GM12878 (cell line): ENCODE measurements at regions not wholly inside any gene's neighbourhood (a gene's known extent, or its start where the extent isn't known, plus 50 kb on each side); places are given as distances from the start of the nearest gene placed in this dataset.

Experiments
- ATAC-seq: fragments of 200-7000 bp; cut with Tn5 transposase; 3 replicates; pipeline ENCODE4 v1.9.1; 2020; ENCODE audit warnings: mild to moderate bottlenecking, moderate library complexity
- BruUV-seq: library from RNA; stranded (reverse); fragments of 400-500 nt; replicated peaks from 2 replicates; lab custom pipeline; 2021; lab: Mats Ljungman, UMichigan
- CTCF ChIA-PET: fragments of 300-600 bp; sonication (Branson Sonifier 250); formaldehyde crosslinking; extraction: SDS; loops from one replicate; lab custom pipeline; 2021; ENCODE audit warnings: inconsistent platforms; lab: Yijun Ruan, JAX
- POLR2A ChIA-PET: fragments of 350-600 bp; formaldehyde crosslinking; extraction: SDS; loops from one replicate; lab custom pipeline; 2021; ENCODE audit warnings: inconsistent platforms; lab: Charles Lee
- RAD21 ChIA-PET: fragments of 300-600 bp; sonication (Branson Sonifier 250); formaldehyde crosslinking; loops from one replicate; lab custom pipeline; 2023; ENCODE audit warnings: antibody characterized with exemption; ENCODE audit not compliant: unreplicated experiment; lab: Charles Lee
- SMC1A ChIA-PET: fragments of 300-600 bp; sonication (Branson Sonifier 250); formaldehyde crosslinking; loops from one replicate; lab custom pipeline; 2023; ENCODE audit not compliant: unreplicated experiment, uncharacterized antibody; lab: Charles Lee
- DNase-seq: peaks from one replicate; pipeline ENCODE4 v3.0.0-alpha.2; 2011; ENCODE audit warnings: low read depth, low spot score
- FAIRE-seq: peaks from 3 replicates; lab custom pipeline; 2011; peaks lifted over from hg19 to GRCh38; lab: Jason Lieb, UNC
- H2AFZ ChIP-seq: 2 replicates; pipeline ENCODE4 v1.6.0; 2011; ENCODE audit warnings: low read depth, low read length, control low read depth; ENCODE audit not compliant: control insufficient read depth
- H3K27ac ChIP-seq: 2 replicates; pipeline ENCODE4 v1.5.1; 2011; ENCODE audit warnings: control low read depth; ENCODE audit not compliant: control insufficient read depth, insufficient read depth
- H3K27me3 ChIP-seq, 2 experiments: replicated peaks in 1 of 2; 2 replicates each; pipeline versions ENCODE4 v1.6.0 to v1.6.1; 2011; ENCODE audit warnings: low read length in 1 of 2; ENCODE audit not compliant: control insufficient read depth in 2 of 2, insufficient read depth in 2 of 2
- H3K36me3 ChIP-seq, 2 experiments: 2 replicates each; pipeline ENCODE4 v1.5.1; 2011; ENCODE audit warnings: low read length in 1 of 2; ENCODE audit not compliant: control insufficient read depth in 2 of 2, insufficient read depth in 2 of 2
- H3K4me1 ChIP-seq: 2 replicates; pipeline ENCODE4 v1.6.1; 2011; ENCODE audit warnings: mild to moderate bottlenecking, low read length, moderate library complexity, mixed read lengths; ENCODE audit not compliant: control insufficient read depth, insufficient read depth
- H3K4me2 ChIP-seq: 2 replicates; pipeline ENCODE4 v1.6.0; 2011; ENCODE audit warnings: control low read depth; ENCODE audit not compliant: control insufficient read depth, insufficient read depth
- H3K4me3 ChIP-seq: fragments of 200-600 bp; sonication (generic); 2 replicates; pipeline ENCODE4 v1.5.1; 2016
- H3K79me2 ChIP-seq: 2 replicates; pipeline ENCODE4 v1.6.0; 2011; ENCODE audit warnings: low read length; ENCODE audit not compliant: control insufficient read depth, insufficient read depth
- H3K9ac ChIP-seq: 2 replicates; pipeline ENCODE4 v1.8.0; 2011; ENCODE audit warnings: low read length, control low read depth, mixed read lengths; ENCODE audit not compliant: control insufficient read depth, insufficient read depth
- H3K9me3 ChIP-seq: replicated peaks from 3 replicates; pipeline ENCODE4 v1.5.1; 2011; ENCODE audit warnings: mild to moderate bottlenecking, low read length; ENCODE audit not compliant: control insufficient read depth, insufficient read depth
- H4K20me1 ChIP-seq: 2 replicates; pipeline ENCODE4 v1.6.0; 2011; ENCODE audit not compliant: control insufficient read depth, insufficient read depth
- ATF2 ChIP-seq: IDR thresholded peaks from 2 replicates; pipeline ENCODE4 v1.6.1; 2012; ENCODE audit warnings: low read length, inconsistent platforms
- ATF7 ChIP-seq: fragments of 450-650 bp; IDR thresholded peaks from 2 replicates; pipeline ENCODE4 v1.6.1; 2016; ENCODE audit warnings: low read depth, mild to moderate bottlenecking
- BACH1 ChIP-seq: fragments of 450-650 bp; IDR thresholded peaks from 2 replicates; pipeline ENCODE4 v1.6.1; 2017; ENCODE audit warnings: mild to moderate bottlenecking, borderline replicate concordance
- BMI1 ChIP-seq: fragments of 450-650 bp; IDR thresholded peaks from 2 replicates; pipeline ENCODE4 v1.6.1; 2016; ENCODE audit warnings: mild to moderate bottlenecking, moderate library complexity, borderline replicate concordance
- CREM ChIP-seq: IDR thresholded peaks from 2 replicates; pipeline ENCODE4 v1.6.1; 2014; ENCODE audit warnings: antibody characterized with exemption, low read depth
- DPF2 ChIP-seq: fragments of 450-650 bp; IDR thresholded peaks from 2 replicates; pipeline ENCODE4 v1.6.1; 2017; ENCODE audit warnings: mild to moderate bottlenecking
- ESRRA ChIP-seq: IDR thresholded peaks from 2 replicates; pipeline ENCODE4 v1.6.1; 2012; ENCODE audit warnings: mild to moderate bottlenecking, low read length, improper control_type of control experiment
- KAT2A ChIP-seq: conservative IDR thresholded peaks from 2 replicates; pipeline ENCODE4 v1.6.1; 2011; ENCODE audit warnings: low read depth, low read length; ENCODE audit not compliant: control insufficient read depth
- NFIC ChIP-seq: IDR thresholded peaks from 2 replicates; pipeline ENCODE4 v1.6.1; 2012; ENCODE audit warnings: low read depth, mild to moderate bottlenecking, inconsistent platforms, low read length, moderate library complexity
- PML ChIP-seq: IDR thresholded peaks from 2 replicates; pipeline ENCODE4 v1.6.1; 2012; ENCODE audit warnings: low read length, inconsistent platforms
- RAD51 ChIP-seq: fragments of 450-650 bp; IDR thresholded peaks from 2 replicates; pipeline ENCODE4 v1.6.1; 2016; ENCODE audit warnings: moderate library complexity, mild to moderate bottlenecking, inconsistent platforms
- RB1 ChIP-seq: fragments of 450-650 bp; formaldehyde crosslinking; IDR thresholded peaks from 2 replicates; pipeline ENCODE4 v1.6.1; 2017; ENCODE audit warnings: mild to moderate bottlenecking, borderline replicate concordance
- RELB ChIP-seq: fragments of 450-650 bp; IDR thresholded peaks from 2 replicates; pipeline ENCODE4 v1.6.1; 2017; ENCODE audit warnings: low read depth, mild to moderate bottlenecking, moderate library complexity
- RUNX3 ChIP-seq: IDR thresholded peaks from 2 replicates; pipeline ENCODE4 v1.6.1; 2012; ENCODE audit warnings: low read length, inconsistent platforms
- SREBF2 ChIP-seq: IDR thresholded peaks from 2 replicates; pipeline ENCODE4 v1.6.1; 2012; ENCODE audit warnings: mild to moderate bottlenecking, low read length
- SRF ChIP-seq, 2 experiments: IDR thresholded peaks; 2 replicates each; pipeline ENCODE4 v1.6.1; 2011; ENCODE audit warnings: low read depth in 2 of 2, low read length in 2 of 2, mild to moderate bottlenecking in 1 of 2, moderate library complexity in 1 of 2
- TARDBP ChIP-seq: IDR thresholded peaks from 2 replicates; pipeline ENCODE4 v1.6.1; 2016; ENCODE audit warnings: borderline replicate concordance
- TCF12 ChIP-seq: IDR thresholded peaks from 2 replicates; pipeline ENCODE4 v1.6.1; 2011; ENCODE audit warnings: low read depth, mild to moderate bottlenecking, low read length
- ZBTB33 ChIP-seq: fragments of 450-650 bp; IDR thresholded peaks from 2 replicates; pipeline ENCODE4 v1.6.1; 2017; ENCODE audit warnings: mild to moderate bottlenecking
- ZNF622 ChIP-seq: fragments of 450-650 bp; IDR thresholded peaks from 2 replicates; pipeline ENCODE4 v1.6.1; 2017; ENCODE audit warnings: mild to moderate bottlenecking, inconsistent platforms
- WGBS: methylation state at CpG from one replicate; pipeline ENCODE4 v1.1.6; 2016; ENCODE audit warnings: low lambda C conversion rate; ENCODE audit not compliant: insufficient replicate concordance, insufficient coverage; ENCODE audit errors: missing lambda C conversion rate; 5-methylcytosine and 5-hydroxymethylcytosine counted together
- in situ Hi-C: fragments of 300-500 bp; cut with MboI; formaldehyde crosslinking; loops from 9 replicates; pipeline ENCODE4 v1.14.3; 2018; ENCODE audit warnings: mixed read lengths
- intact Hi-C: fragments of 100-400 bp; cut with micrococcal nuclease; formaldehyde crosslinking; loops from one replicate; pipeline ENCODE4 v1.14.2; 2022; ENCODE audit not compliant: unreplicated experiment

GRCh38 chr4:53943345-53944085, 120.9 kb downstream of the CHIC2 start:
- Histone ChIP-seq H3K27ac (no peak overlapping the region), H4K20me1 (no peaks in the 10 kb centered on the region), H3K36me3 (no peaks in the 10 kb centered on the region), H3K4me2 (no peak overlapping the region), H3K4me1 (no peaks in the 10 kb centered on the region), H3K9me3 (no peaks in the 10 kb centered on the region), H3K79me2 (no peaks in the 10 kb centered on the region), H3K9ac (no peak overlapping the region), H3K4me3 (no peak overlapping the region), H3K27me3 (no peaks in the 10 kb centered on the region; a peak in 1 of 4 replicates), H2AFZ (no peak overlapping the region)
- TF ChIP-seq PML (no peak), NFIC (no peak), BACH1 (no peak), ATF7 (no peak), RUNX3 (no peak), TCF12 (no peak), SRF (IDR thresholded peaks at IDR 0.05; ENCODE audit: low read depth in 2 of 2, low read length in 2 of 2) (no peak), RELB (no peak), KAT2A (no peak), ZBTB33 (no peak), ESRRA (no peak), RAD51 (no peak), TARDBP (no peak), ATF2 (no peak), BMI1 (no peak), ZNF622 (no peak), DPF2 (no peak), CREM (no peak), RB1 (no peak), SREBF2 (no peak)
- FAIRE-seq, result no peak
- CTCF ChIA-PET, result interaction anchor here (1.2 to 3.1 kb wide), 2 partner anchors 13 to 273 kb away, joined by 6 to 10 read pairs; no protein-coding TSS in a partner anchor
- SMC1A ChIA-PET, result interaction anchor here (0.7 to 0.9 kb wide), 2 partner anchors 266 to 1194 kb away, joined by 3 read pairs; no protein-coding TSS in a partner anchor
- 48% methylated on average over 2 of the region's 2 CpGs for WGBS
- no TSS peak for BruUV-seq
- RAD21 ChIA-PET, result interaction anchor here (0.9 kb wide), 1 partner anchor 290 kb away, joined by 3 read pairs; no protein-coding TSS in a partner anchor
- POLR2A ChIA-PET, result no interaction called here
- intact Hi-C loops, result no loop called here
- DNase-seq, result no peak
- in situ Hi-C loops, result no loop called here
- ATAC-seq, result no peak
